GM12878 (cell line): ENCODE measurements at regions not wholly inside any gene's neighbourhood (a gene's known extent, or its start where the extent isn't known, plus 50 kb on each side); places are given as distances from the start of the nearest gene placed in this dataset.

Source experiments
- ATAC-seq: fragments of 200-7000 bp; cut with Tn5 transposase; 3 replicates; pipeline ENCODE4 v1.9.1; 2020; ENCODE audit warnings: mild to moderate bottlenecking, moderate library complexity
- BruUV-seq: library from RNA; stranded (reverse); fragments of 400-500 nt; replicated peaks from 2 replicates; lab custom pipeline; 2021; lab: Mats Ljungman, UMichigan
- CTCF ChIA-PET: fragments of 300-600 bp; sonication (Branson Sonifier 250); formaldehyde crosslinking; extraction: SDS; loops from one replicate; lab custom pipeline; 2021; ENCODE audit warnings: inconsistent platforms; lab: Yijun Ruan, JAX
- POLR2A ChIA-PET: fragments of 350-600 bp; formaldehyde crosslinking; extraction: SDS; loops from one replicate; lab custom pipeline; 2021; ENCODE audit warnings: inconsistent platforms; lab: Charles Lee
- RAD21 ChIA-PET: fragments of 300-600 bp; sonication (Branson Sonifier 250); formaldehyde crosslinking; loops from one replicate; lab custom pipeline; 2023; ENCODE audit warnings: antibody characterized with exemption; ENCODE audit not compliant: unreplicated experiment; lab: Charles Lee
- SMC1A ChIA-PET: fragments of 300-600 bp; sonication (Branson Sonifier 250); formaldehyde crosslinking; loops from one replicate; lab custom pipeline; 2023; ENCODE audit not compliant: unreplicated experiment, uncharacterized antibody; lab: Charles Lee
- DNase-seq: peaks from one replicate; pipeline ENCODE4 v3.0.0-alpha.2; 2011; ENCODE audit warnings: low read depth, low spot score
- FAIRE-seq: peaks from 3 replicates; lab custom pipeline; 2011; peaks lifted over from hg19 to GRCh38; lab: Jason Lieb, UNC
- H2AFZ ChIP-seq: 2 replicates; pipeline ENCODE4 v1.6.0; 2011; ENCODE audit warnings: low read depth, low read length, control low read depth; ENCODE audit not compliant: control insufficient read depth
- H3K27ac ChIP-seq: 2 replicates; pipeline ENCODE4 v1.5.1; 2011; ENCODE audit warnings: control low read depth; ENCODE audit not compliant: control insufficient read depth, insufficient read depth
- H3K27me3 ChIP-seq, 2 experiments: replicated peaks in 1 of 2; 2 replicates each; pipeline versions ENCODE4 v1.6.0 to v1.6.1; 2011; ENCODE audit warnings: low read length in 1 of 2; ENCODE audit not compliant: control insufficient read depth in 2 of 2, insufficient read depth in 2 of 2
- H3K36me3 ChIP-seq, 2 experiments: 2 replicates each; pipeline ENCODE4 v1.5.1; 2011; ENCODE audit warnings: low read length in 1 of 2; ENCODE audit not compliant: control insufficient read depth in 2 of 2, insufficient read depth in 2 of 2
- H3K4me1 ChIP-seq: 2 replicates; pipeline ENCODE4 v1.6.1; 2011; ENCODE audit warnings: mild to moderate bottlenecking, low read length, moderate library complexity, mixed read lengths; ENCODE audit not compliant: control insufficient read depth, insufficient read depth
- H3K4me2 ChIP-seq: 2 replicates; pipeline ENCODE4 v1.6.0; 2011; ENCODE audit warnings: control low read depth; ENCODE audit not compliant: control insufficient read depth, insufficient read depth
- H3K4me3 ChIP-seq: fragments of 200-600 bp; sonication (generic); 2 replicates; pipeline ENCODE4 v1.5.1; 2016
- H3K79me2 ChIP-seq: 2 replicates; pipeline ENCODE4 v1.6.0; 2011; ENCODE audit warnings: low read length; ENCODE audit not compliant: control insufficient read depth, insufficient read depth
- H3K9ac ChIP-seq: 2 replicates; pipeline ENCODE4 v1.8.0; 2011; ENCODE audit warnings: low read length, control low read depth, mixed read lengths; ENCODE audit not compliant: control insufficient read depth, insufficient read depth
- H3K9me3 ChIP-seq: replicated peaks from 3 replicates; pipeline ENCODE4 v1.5.1; 2011; ENCODE audit warnings: mild to moderate bottlenecking, low read length; ENCODE audit not compliant: control insufficient read depth, insufficient read depth
- H4K20me1 ChIP-seq: 2 replicates; pipeline ENCODE4 v1.6.0; 2011; ENCODE audit not compliant: control insufficient read depth, insufficient read depth
- BACH1 ChIP-seq: fragments of 450-650 bp; IDR thresholded peaks from 2 replicates; pipeline ENCODE4 v1.6.1; 2017; ENCODE audit warnings: mild to moderate bottlenecking, borderline replicate concordance
- BCL11A ChIP-seq: IDR thresholded peaks from 2 replicates; pipeline ENCODE4 v1.6.1; 2011; ENCODE audit warnings: low read depth, low read length
- DPF2 ChIP-seq: fragments of 450-650 bp; IDR thresholded peaks from 2 replicates; pipeline ENCODE4 v1.6.1; 2017; ENCODE audit warnings: mild to moderate bottlenecking
- FOS ChIP-seq: IDR thresholded peaks from 3 replicates; pipeline ENCODE4 v1.6.1; 2011; ENCODE audit warnings: borderline replicate concordance; ENCODE audit not compliant: insufficient read length; ENCODE audit errors: extremely low read depth
- IKZF1 ChIP-seq: fragments of 450-650 bp; conservative IDR thresholded peaks from 2 replicates; pipeline ENCODE4 v1.6.1; 2017; ENCODE audit warnings: antibody characterized with exemption, mild to moderate bottlenecking
- IRF5 ChIP-seq: fragments of 450-650 bp; IDR thresholded peaks from 2 replicates; pipeline ENCODE4 v1.6.1; 2017; ENCODE audit warnings: borderline replicate concordance
- JUNB ChIP-seq: IDR thresholded peaks from 2 replicates; pipeline ENCODE4 v1.6.1; 2016; ENCODE audit warnings: antibody characterized with exemption, mild to moderate bottlenecking
- MYC ChIP-seq: IDR thresholded peaks from 2 replicates; pipeline ENCODE4 v1.6.1; 2011; ENCODE audit warnings: mild to moderate bottlenecking, low read length, moderate library complexity, inconsistent platforms; ENCODE audit not compliant: insufficient read depth, insufficient replicate concordance, insufficient read length, severe bottlenecking
- POLR2AphosphoS2 ChIP-seq: IDR thresholded peaks from 2 replicates; pipeline ENCODE4 v1.6.1; 2011; ENCODE audit warnings: low read depth, mild to moderate bottlenecking, low read length, improper control_type of control experiment, moderate library complexity
- RELB ChIP-seq: fragments of 450-650 bp; IDR thresholded peaks from 2 replicates; pipeline ENCODE4 v1.6.1; 2017; ENCODE audit warnings: low read depth, mild to moderate bottlenecking, moderate library complexity
- SMAD1 ChIP-seq: fragments of 450-650 bp; IDR thresholded peaks from 2 replicates; pipeline ENCODE4 v1.6.1; 2018; ENCODE audit warnings: mild to moderate bottlenecking, low read depth; ENCODE audit not compliant: partially characterized antibody
- TBL1XR1 ChIP-seq: IDR thresholded peaks from 2 replicates; pipeline ENCODE4 v1.6.1; 2012; ENCODE audit warnings: low read depth, low read length, improper control_type of control experiment
- YBX1 ChIP-seq: fragments of 450-650 bp; IDR thresholded peaks from 2 replicates; pipeline ENCODE4 v1.6.1; 2016; ENCODE audit warnings: antibody characterized with exemption
- YY1 ChIP-seq: IDR thresholded peaks from 2 replicates; pipeline ENCODE4 v1.6.1; 2011; ENCODE audit warnings: low read depth, mild to moderate bottlenecking, low read length
- WGBS: methylation state at CpG from one replicate; pipeline ENCODE4 v1.1.6; 2016; ENCODE audit warnings: low lambda C conversion rate; ENCODE audit not compliant: insufficient replicate concordance, insufficient coverage; ENCODE audit errors: missing lambda C conversion rate; 5-methylcytosine and 5-hydroxymethylcytosine counted together
- in situ Hi-C: fragments of 300-500 bp; cut with MboI; formaldehyde crosslinking; loops from 9 replicates; pipeline ENCODE4 v1.14.3; 2018; ENCODE audit warnings: mixed read lengths
- intact Hi-C: fragments of 100-400 bp; cut with micrococcal nuclease; formaldehyde crosslinking; loops from one replicate; pipeline ENCODE4 v1.14.2; 2022; ENCODE audit not compliant: unreplicated experiment
- TF ChIP-seq, protein P1 (sequence below): IDR thresholded peaks from 2 replicates; pipeline ENCODE4 v1.6.1; 2011; ENCODE audit warnings: low read depth, low read length, improper control_type of control experiment, borderline replicate concordance
- TF ChIP-seq, protein P2 (sequence below): fragments of 450-650 bp; formaldehyde crosslinking; IDR thresholded peaks from 2 replicates; pipeline ENCODE4 v1.5.0; 2022; ENCODE audit warnings: mild to moderate bottlenecking, missing genetic modification characterization

DNA sequence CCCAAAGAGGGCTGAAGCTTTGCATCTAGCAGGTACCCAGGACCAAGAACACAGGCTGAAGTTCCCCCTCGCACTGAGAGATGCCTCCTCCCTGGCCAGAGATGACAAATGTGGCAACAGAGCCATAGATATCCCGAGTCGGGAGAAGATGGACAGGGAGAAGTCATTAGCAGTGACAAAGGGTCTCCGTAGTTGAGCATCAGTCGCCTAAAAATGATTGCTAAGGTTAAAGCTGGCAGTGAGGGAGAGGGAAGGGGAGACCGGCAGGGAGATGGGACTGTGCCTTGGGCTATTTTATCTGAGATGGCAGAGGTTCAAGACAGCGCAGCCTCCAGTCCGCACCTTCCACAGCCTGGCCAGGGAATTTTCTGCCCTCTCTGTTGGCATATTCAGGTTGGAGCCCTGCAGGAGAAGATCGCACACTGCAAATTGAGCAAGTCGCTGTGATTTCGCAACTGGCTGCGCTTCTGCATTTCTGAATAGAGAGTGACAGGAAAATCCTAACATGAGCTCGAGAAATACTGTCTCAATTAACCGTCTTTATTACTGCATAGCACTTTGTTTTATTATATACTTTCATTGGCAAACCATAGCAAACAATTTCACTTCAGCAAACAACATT, 238.9 kb upstream of the GPR26 start:
- Histone ChIP-seq H3K27me3 (no peaks in the 10 kb centered on the region), H2AFZ (no peak overlapping the region), H3K79me2 (no peaks in the 10 kb centered on the region), H3K4me2 (no peak overlapping the region), H3K9me3 (no peaks in the 10 kb centered on the region), H3K4me3 (no peak overlapping the region), H3K4me1 (no peaks in the 10 kb centered on the region), H3K27ac (no peak overlapping the region), H3K36me3 (no peaks in the 10 kb centered on the region), H3K9ac (no peak overlapping the region), H4K20me1 (no peaks in the 10 kb centered on the region)
- CTCF ChIA-PET, result no interaction called here
- ATAC-seq (no peak), FAIRE-seq (no peak), DNase-seq (no peak)
- no TSS peak for BruUV-seq
- in situ Hi-C loops, result no loop called here
- POLR2A ChIA-PET, result no interaction called here
- SMC1A ChIA-PET, result interaction anchor here (1.2 to 2.3 kb wide), 2 partner anchors 9 to 18 kb away, joined by 4 to 6 read pairs; no protein-coding TSS in a partner anchor
- RAD21 ChIA-PET, result no interaction called here
- intact Hi-C loops, result no loop called here
- WGBS, result 78% methylated on average over 14 of the region's 14 CpGs
- TF ChIP-seq BCL11A (no peak), POLR2AphosphoS2 (no peak), MYC (no peak), RELB (no peak), TBL1XR1 (no peak), FOS (no peak), IRF5 (no peak), BACH1 (no peak), YBX1 (no peak), SMAD1 (no peak), IKZF1 (no peak), YY1 (no peak), JUNB (no peak), DPF2 (no peak)
- TF ChIP-seq, protein P1, sequence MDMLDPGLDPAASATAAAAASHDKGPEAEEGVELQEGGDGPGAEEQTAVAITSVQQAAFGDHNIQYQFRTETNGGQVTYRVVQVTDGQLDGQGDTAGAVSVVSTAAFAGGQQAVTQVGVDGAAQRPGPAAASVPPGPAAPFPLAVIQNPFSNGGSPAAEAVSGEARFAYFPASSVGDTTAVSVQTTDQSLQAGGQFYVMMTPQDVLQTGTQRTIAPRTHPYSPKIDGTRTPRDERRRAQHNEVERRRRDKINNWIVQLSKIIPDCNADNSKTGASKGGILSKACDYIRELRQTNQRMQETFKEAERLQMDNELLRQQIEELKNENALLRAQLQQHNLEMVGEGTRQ, result no peak
- TF ChIP-seq, protein P2, sequence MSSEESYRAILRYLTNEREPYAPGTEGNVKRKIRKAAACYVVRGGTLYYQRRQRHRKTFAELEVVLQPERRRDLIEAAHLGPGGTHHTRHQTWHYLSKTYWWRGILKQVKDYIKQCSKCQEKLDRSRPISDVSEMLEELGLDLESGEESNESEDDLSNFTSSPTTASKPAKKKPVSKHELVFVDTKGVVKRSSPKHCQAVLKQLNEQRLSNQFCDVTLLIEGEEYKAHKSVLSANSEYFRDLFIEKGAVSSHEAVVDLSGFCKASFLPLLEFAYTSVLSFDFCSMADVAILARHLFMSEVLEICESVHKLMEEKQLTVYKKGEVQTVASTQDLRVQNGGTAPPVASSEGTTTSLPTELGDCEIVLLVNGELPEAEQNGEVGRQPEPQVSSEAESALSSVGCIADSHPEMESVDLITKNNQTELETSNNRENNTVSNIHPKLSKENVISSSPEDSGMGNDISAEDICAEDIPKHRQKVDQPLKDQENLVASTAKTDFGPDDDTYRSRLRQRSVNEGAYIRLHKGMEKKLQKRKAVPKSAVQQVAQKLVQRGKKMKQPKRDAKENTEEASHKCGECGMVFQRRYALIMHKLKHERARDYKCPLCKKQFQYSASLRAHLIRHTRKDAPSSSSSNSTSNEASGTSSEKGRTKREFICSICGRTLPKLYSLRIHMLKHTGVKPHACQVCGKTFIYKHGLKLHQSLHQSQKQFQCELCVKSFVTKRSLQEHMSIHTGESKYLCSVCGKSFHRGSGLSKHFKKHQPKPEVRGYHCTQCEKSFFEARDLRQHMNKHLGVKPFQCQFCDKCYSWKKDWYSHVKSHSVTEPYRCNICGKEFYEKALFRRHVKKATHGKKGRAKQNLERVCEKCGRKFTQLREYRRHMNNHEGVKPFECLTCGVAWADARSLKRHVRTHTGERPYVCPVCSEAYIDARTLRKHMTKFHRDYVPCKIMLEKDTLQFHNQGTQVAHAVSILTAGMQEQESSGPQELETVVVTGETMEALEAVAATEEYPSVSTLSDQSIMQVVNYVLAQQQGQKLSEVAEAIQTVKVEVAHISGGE, result no peak
